Muscle layer of colon (tissue), 2 donors: ENCODE measurements at regions not wholly inside any gene's neighbourhood (a gene's known extent, or its start where the extent isn't known, plus 50 kb on each side); places are given as distances from the start of the nearest gene placed in this dataset.
"Not testable (repeated sequence)": the region's sequence is repeated elsewhere in the genome, so short reads cannot be mapped to it uniquely, and the experiment has no call there.

Source experiments
- H3K27ac ChIP-seq: one replicate; pipeline ENCODE4 v1.7.0; 2013; ENCODE audit warnings: low read depth, mild to moderate bottlenecking, low read length, moderate library complexity
- H3K27me3 ChIP-seq, 2 donors: one replicate each; pipeline ENCODE4 v1.7.0; 2013; ENCODE audit warnings: low read length in 2 of 2, mild to moderate bottlenecking in 2 of 2; ENCODE audit not compliant: insufficient read depth in 2 of 2, control insufficient read depth in 1 of 2
- H3K36me3 ChIP-seq: one replicate; pipeline ENCODE4 v1.7.0; 2013; ENCODE audit warnings: mild to moderate bottlenecking, low read length; ENCODE audit not compliant: insufficient read depth
- H3K4me1 ChIP-seq: one replicate; pipeline ENCODE4 v1.7.0; 2013; ENCODE audit warnings: mild to moderate bottlenecking, low read length; ENCODE audit not compliant: insufficient read depth
- H3K4me3 ChIP-seq, 2 donors: one replicate each; pipeline ENCODE4 v1.7.0; 2013; ENCODE audit warnings: low read length in 2 of 2, low read depth in 1 of 2, mild to moderate bottlenecking in 1 of 2, moderate library complexity in 1 of 2
- H3K9ac ChIP-seq: one replicate; pipeline ENCODE4 v1.7.0; 2013; ENCODE audit warnings: low read length
- H3K9me3 ChIP-seq: one replicate; pipeline ENCODE4 v1.7.0; 2013; ENCODE audit warnings: mild to moderate bottlenecking, low read length
- donor health status: abdominal sarcoma.
- donor health status: Adenocarcinoma of cecum.

DNA sequence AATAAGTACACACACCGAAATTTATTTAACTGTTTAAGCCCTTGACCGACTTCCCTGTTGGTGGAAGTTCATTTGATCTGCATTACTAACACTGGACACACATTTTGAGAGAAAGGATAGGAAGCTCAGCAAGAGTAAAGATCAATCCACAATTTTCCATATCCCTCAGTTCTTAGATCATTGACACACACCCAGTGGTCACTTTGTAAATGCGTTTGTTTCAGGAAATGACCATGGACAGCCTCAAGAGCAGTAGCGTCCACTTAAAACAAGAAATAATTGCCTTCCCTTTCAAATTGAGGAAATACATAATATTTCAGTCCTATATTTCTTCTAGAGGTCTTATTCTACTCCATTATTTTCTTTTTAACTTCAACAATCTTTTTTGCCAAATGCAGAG is 511.5 kb upstream of the PTBP2 start:
- no peaks in the 10 kb centered on the region for H3K4me1 ChIP-seq

DNA sequence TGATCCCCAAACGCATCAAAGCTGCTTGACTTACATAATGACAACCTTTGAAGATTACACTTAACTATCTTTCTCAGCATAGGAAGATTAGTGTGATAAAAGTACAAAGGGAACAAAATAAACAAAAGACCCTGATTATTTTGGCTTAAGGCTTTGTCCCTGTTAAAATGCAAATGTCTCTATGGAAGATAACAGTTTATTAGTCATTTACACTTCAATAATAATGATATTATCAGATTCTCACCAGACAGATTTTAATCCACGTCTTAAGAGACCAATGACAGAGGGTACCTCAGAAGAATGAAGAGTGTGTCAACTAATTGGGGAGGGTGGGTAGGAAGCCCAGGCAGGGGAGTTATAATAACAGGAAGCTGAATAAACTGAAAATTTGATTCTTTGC is 510.4 kb upstream of the PTBP2 start:
- H3K4me3 ChIP-seq, result no peak overlapping the region
- no peaks in the 10 kb centered on the region for H3K9me3 ChIP-seq
- no peak overlapping the region for H3K9ac ChIP-seq
- no peaks in the 10 kb centered on the region for H3K36me3 ChIP-seq
- no peaks in the 10 kb centered on the region for H3K27me3 ChIP-seq
- H3K27ac ChIP-seq, result no peak overlapping the region
- no peaks in the 10 kb centered on the region for H3K4me1 ChIP-seq

More for the DNA sequence above, 511.5 kb upstream of the PTBP2 start:
- H3K27me3 ChIP-seq, result no peaks in the 10 kb centered on the region
- H3K9me3 ChIP-seq, result no peaks in the 10 kb centered on the region
- H3K27ac ChIP-seq, result no peak overlapping the region
- H3K9ac ChIP-seq, result no peak overlapping the region
- no peak overlapping the region for H3K4me3 ChIP-seq
- no peaks in the 10 kb centered on the region for H3K36me3 ChIP-seq

DNA sequence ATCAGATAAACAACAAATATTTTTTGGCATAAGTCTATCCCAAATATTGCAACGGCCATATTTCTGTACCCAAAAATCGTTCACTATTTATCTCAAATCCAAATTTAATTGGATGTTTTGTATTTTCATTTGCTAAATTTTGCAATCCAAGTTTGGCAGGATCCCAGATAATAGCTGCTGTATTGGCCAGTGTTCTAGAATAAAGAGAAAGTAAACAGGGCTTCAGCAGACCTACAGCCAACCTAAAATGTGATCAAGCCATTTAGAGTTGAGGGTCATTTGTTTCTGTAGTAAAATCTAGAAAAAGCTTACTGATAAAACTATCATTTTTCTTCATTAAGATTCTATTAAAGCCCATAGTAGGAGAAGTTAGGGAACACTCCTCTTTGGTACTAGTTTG is 506.6 kb upstream of the PTBP2 start:
- Histone ChIP-seq H3K4me1 (no peaks in the 10 kb centered on the region), H3K4me3 (no peak overlapping the region), H3K27ac (no peak overlapping the region), H3K9me3 (no peaks in the 10 kb centered on the region), H3K36me3 (no peaks in the 10 kb centered on the region), H3K9ac (no peak overlapping the region), H3K27me3 (no peaks in the 10 kb centered on the region)

DNA sequence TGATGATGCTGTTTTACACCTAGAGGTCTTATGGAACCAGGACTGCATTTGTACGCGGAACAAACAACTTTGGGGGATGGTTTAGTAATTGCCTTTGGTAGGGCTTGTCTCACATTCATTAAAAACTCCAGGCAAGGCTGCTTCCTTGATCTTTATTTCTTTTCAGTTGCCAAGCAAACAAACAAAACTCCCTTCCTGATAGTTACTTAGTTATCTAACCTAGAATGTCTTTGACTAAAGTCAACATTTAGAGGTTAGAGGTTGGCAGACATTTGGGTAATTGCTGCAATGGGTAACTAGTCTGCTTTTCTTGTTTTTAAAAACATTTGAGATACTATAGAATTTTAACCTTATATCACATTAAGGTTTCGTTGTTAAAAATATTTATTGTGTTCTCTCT is 500.9 kb upstream of the PTBP2 start:
- H3K4me3 ChIP-seq, result no peak overlapping the region
- no peak overlapping the region for H3K9ac ChIP-seq
- H3K27me3 ChIP-seq, result no peaks in the 10 kb centered on the region
- no peaks in the 10 kb centered on the region for H3K36me3 ChIP-seq
- H3K27ac ChIP-seq, result no peak overlapping the region
- no peaks in the 10 kb centered on the region for H3K9me3 ChIP-seq
- no peaks in the 10 kb centered on the region for H3K4me1 ChIP-seq

DNA sequence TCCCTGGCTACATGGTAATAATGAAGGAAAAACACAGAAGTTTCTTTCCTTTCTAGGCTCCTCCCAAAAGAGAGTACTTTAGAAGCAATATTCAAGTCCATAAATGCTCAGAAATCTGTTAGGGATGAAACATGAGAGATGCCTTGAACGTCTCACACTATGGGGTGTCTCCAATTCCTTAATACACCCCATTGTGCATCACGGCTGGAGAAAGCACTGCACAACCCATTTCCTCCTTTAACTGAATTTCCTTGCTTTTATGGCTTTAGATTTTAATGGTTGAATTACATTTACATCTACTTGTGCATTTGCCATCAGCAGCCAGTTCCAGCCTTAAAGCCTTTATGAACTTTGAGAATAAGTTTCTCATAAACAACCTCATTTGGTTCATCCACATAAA is 498.9 kb upstream of the PTBP2 start:
- Histone ChIP-seq H3K9me3 (no peaks in the 10 kb centered on the region), H3K27me3 (no peaks in the 10 kb centered on the region), H3K36me3 (no peaks in the 10 kb centered on the region), H3K4me3 (no peak overlapping the region), H3K27ac (no peak overlapping the region), H3K9ac (no peak overlapping the region), H3K4me1 (no peaks in the 10 kb centered on the region)

DNA sequence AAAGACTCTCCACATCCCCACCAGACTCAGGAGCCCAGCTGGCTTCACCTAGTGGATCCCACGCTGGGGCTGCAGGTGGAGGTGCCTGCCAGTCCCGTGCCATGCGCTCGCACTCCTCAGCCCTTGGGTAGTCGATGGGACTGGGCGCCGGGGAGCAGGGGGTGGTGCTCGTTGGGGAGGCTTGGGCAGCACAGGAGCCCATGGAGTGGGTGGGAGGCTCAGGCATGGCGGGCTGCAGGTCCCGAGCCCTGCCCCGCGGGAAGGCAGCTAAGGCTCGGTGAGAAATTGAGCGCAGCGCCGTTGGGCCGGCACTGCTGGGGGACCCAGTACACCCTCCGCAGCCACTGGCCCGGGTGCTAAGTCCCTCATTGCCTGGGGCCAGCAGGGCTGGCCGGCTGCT is 497.4 kb upstream of the PTBP2 start:
- H3K4me1 ChIP-seq, H3K27ac ChIP-seq, H3K36me3 ChIP-seq, H3K4me3 ChIP-seq, H3K9me3 ChIP-seq, H3K27me3 ChIP-seq, H3K9ac ChIP-seq: not testable (repeated sequence)

DNA sequence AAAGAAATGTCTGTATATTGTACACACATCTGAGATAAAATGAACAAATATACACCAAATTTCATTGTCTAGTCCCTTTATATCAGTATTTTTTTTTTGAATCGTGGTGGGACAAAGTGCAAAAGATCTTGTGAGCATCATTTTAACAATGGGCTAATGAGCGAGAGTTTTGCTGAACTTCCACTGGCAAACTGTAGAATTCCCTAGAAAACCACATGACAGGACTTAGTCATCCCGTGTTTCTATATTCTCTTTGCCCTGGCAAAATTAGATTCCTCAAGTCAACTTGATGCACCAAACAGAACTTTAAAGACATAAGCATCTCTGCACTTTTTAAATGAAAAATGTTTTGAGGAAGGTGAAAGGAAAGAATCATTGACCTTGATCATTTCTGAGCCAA is 488.2 kb upstream of the PTBP2 start:
- H3K27ac ChIP-seq, result no peak overlapping the region
- no peaks in the 10 kb centered on the region for H3K36me3 ChIP-seq
- H3K9me3 ChIP-seq, result no peaks in the 10 kb centered on the region

DNA sequence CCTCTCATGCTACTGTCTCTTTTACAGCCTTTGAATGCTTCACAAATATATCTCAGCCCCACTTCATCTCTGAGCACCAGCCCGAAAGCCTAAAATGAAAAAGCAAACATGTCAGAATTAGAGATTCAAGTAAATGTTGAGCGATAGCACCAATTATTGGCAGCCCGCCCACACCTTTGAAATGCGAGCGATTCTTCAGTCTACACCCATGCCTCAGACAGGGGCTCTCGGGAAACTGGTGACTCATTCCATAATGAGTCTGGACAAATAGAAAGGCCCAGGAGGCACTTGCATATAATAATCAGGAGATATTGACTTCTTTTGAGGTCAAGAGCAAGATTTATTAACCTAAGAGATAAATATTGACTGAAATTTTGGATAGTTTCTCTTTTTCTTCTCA is 487.3 kb upstream of the PTBP2 start:
- Histone ChIP-seq H3K9ac (no peak overlapping the region), H3K27ac (no peak overlapping the region), H3K27me3 (no peaks in the 10 kb centered on the region), H3K9me3 (no peaks in the 10 kb centered on the region), H3K36me3 (no peaks in the 10 kb centered on the region), H3K4me1 (peaks cover 8% of the 10 kb centered on the region), H3K4me3 (no peak overlapping the region)

More for the DNA sequence above, 488.2 kb upstream of the PTBP2 start:
- Histone ChIP-seq H3K4me1 (peaks cover 8% of the 10 kb centered on the region), H3K9ac (no peak overlapping the region), H3K4me3 (no peak overlapping the region), H3K27me3 (no peaks in the 10 kb centered on the region)

DNA sequence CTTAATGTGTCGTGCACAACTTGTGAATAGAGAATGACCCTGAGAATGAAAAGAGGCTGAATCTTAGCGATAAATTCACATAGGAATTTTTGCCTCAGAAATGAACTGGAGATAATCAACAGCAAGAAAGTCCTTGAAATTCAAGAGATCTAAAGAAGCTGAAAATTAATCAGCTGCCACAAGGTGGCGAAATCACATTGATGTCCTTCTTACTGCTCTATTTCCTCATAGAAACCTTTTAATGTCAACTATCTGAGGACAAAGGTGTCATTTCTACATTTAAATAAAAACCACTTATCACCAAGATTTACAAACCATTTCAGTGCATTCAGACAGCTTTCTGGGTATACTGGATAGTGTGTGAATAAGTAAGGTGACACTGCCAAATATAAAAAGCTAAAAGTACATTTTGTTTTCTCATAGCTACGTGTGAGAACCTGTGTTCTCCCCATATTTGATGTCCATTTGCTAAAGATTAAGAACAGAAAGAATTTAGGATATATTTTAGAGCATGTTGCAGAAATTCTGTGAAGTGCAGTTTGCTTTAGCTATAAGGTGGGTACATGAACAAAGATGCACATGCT is 485.3 kb upstream of the PTBP2 start:
- H3K4me1 ChIP-seq, result peaks cover 8% of the 10 kb centered on the region
- H3K4me3 ChIP-seq, result no peak overlapping the region
- no peaks in the 10 kb centered on the region for H3K36me3 ChIP-seq
- no peaks in the 10 kb centered on the region for H3K9me3 ChIP-seq
- peak overlapping the region; percentile 21 for H3K27ac ChIP-seq
- no peak overlapping the region for H3K9ac ChIP-seq
- no peaks in the 10 kb centered on the region for H3K27me3 ChIP-seq

DNA sequence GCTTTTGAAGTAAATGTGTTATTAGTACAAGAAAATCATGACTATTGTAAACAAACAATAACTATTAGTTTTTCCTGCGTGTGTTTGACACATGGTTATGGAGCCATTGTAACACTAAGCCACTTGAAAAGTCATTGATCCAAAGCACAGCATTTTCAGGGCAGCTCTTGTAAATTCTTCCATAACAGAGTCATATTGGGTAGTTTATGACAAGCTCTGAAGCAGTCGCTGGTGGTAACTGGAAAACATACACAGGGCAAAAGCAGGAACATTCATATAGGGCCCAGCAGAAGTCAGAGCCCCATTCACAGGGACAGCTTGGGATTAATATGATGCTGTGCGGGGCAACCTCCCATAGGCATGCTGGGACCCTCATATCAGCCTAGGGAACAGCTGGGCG is 483.2 kb upstream of the PTBP2 start:
- Histone ChIP-seq H3K27ac (no peak overlapping the region), H3K9ac (no peak overlapping the region), H3K4me3 (no peak overlapping the region), H3K36me3 (no peaks in the 10 kb centered on the region), H3K4me1 (peaks cover 8% of the 10 kb centered on the region), H3K9me3 (no peaks in the 10 kb centered on the region), H3K27me3 (no peaks in the 10 kb centered on the region)

DNA sequence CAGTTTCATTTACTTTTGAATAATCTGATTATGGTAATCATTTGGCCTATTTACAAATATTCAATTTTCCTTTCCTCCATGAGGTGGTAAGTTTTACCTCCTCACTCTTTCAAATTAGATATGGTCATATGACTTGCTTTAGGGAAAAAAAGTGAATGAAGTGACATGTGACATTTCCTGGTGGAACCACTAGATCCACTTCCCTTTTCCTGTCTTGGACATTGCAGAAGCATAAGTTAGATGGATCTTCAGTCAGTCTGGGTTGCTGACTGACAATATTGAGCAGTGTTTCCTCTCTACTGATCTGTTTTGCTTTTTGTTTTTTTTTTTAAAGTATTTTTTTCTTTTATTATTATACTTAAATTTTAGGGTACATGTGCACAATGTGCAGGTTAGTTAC is 481.1 kb upstream of the PTBP2 start:
- Histone ChIP-seq H3K27me3 (no peaks in the 10 kb centered on the region), H3K9ac (no peak overlapping the region), H3K27ac (no peak overlapping the region), H3K36me3 (no peaks in the 10 kb centered on the region), H3K4me1 (peaks cover 8% of the 10 kb centered on the region), H3K4me3 (no peak overlapping the region), H3K9me3 (no peaks in the 10 kb centered on the region)

DNA sequence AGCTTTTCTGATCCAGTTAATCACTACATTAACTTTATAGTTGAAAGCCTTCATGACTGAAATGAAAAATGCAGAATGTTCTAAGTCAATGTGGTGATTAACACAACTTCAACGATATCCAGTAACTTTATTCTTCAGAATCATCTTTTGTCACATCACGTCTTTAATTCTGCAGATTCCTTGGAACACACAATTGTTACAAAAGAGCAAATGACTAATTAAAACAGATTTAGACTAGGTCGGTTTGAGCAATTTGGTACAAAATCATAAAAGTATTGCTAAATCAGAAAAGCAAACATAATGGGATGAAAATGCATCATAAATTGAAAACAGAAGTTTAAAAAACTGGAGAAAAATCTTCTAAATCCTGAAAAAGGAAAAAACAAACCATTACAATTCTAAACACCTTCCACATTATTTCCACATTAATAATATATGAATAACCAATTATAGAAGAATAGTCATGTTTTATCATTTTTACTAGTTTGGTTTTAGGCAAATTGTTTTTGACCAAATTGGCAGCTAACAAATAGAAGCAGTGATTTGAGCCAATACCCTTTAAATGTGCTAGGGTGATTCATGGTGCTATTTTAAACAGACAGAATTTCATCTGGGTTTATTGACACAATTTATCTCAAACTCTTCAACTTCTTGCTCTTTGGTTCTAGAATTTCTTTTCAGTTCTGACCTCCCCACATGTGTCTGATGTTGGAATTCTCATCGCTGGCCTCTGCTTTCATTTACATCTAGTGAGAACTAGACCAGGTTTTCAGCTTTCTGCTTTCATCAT is 468.1 kb upstream of the PTBP2 start:
- Histone ChIP-seq H3K4me3 (no peak overlapping the region), H3K27me3 (no peaks in the 10 kb centered on the region), H3K9me3 (no peaks in the 10 kb centered on the region), H3K9ac (no peak overlapping the region), H3K4me1 (no peaks in the 10 kb centered on the region), H3K27ac (no peak overlapping the region), H3K36me3 (no peaks in the 10 kb centered on the region)
